Left ventricle myocardium inferior (tissue), 1 donor: ENCODE measurements at regions not wholly inside any gene's neighbourhood (a gene's known extent, or its start where the extent isn't known, plus 50 kb on each side); places are given as distances from the start of the nearest gene placed in this dataset.

ENCODE experiments used
- DNase-seq: peaks from one replicate; pipeline ENCODE4 v3.0.0-alpha.2; 2020
- H3K27ac ChIP-seq: fragments of 200-600 bp; replicated peaks from 2 replicates; pipeline ENCODE4 v1.8.0; 2021
- H3K27me3 ChIP-seq: fragments of 200-600 bp; 2 replicates; pipeline ENCODE4 v1.8.0; 2021; ENCODE audit warnings: low read depth
- H3K36me3 ChIP-seq: fragments of 200-600 bp; 2 replicates; pipeline ENCODE4 v1.8.0; 2021
- H3K4me1 ChIP-seq: fragments of 200-600 bp; 2 replicates; pipeline ENCODE4 v1.8.0; 2021
- H3K4me3 ChIP-seq: fragments of 200-600 bp; 2 replicates; pipeline ENCODE4 v1.8.0; 2021; ENCODE audit warnings: mild to moderate bottlenecking, moderate library complexity
- H3K9me3 ChIP-seq: fragments of 200-600 bp; replicated peaks from 2 replicates; pipeline ENCODE4 v1.8.0; 2021
- intact Hi-C: fragments of 100-400 bp; cut with micrococcal nuclease; formaldehyde crosslinking; loops from one replicate; pipeline ENCODE4 v1.11.0; 2022
- TF ChIP-seq, protein P1 (sequence below): fragments of 200-600 bp; IDR thresholded peaks from 2 replicates; pipeline ENCODE4 v1.8.0; 2021; ENCODE audit warnings: antibody characterized with exemption, mild to moderate bottlenecking, borderline replicate concordance
- donor health status: DM: no; HTN: yes; CAD: no; lungs with severe emphysema.

DNA sequence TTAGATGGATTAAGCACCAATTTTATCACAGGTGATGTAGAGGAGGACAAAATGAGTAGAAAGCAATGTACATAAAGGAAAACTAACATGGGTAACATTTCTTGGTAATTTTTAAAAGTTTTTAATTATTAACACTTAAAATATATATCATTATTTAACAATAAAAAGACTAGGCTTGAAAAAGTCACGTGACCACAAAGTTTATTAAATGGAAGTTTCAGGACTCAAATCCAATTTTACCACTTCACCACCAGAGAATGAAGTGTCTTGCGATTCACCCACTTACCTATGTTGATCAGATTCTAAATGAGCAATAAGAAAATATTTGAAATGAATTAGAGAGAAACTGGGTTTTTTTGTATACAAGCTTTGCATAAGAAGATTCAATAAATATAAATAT lies 721.3 kb downstream of the GBE1 start:
- Histone ChIP-seq H3K4me1 (no peaks in the 10 kb centered on the region), H3K36me3 (no peaks in the 10 kb centered on the region), H3K27ac (no peak overlapping the region), H3K4me3 (no peak overlapping the region), H3K27me3 (no peaks in the 10 kb centered on the region), H3K9me3 (peaks cover 6% of the 10 kb centered on the region)
- DNase-seq, result no peak
- TF ChIP-seq, protein P1, sequence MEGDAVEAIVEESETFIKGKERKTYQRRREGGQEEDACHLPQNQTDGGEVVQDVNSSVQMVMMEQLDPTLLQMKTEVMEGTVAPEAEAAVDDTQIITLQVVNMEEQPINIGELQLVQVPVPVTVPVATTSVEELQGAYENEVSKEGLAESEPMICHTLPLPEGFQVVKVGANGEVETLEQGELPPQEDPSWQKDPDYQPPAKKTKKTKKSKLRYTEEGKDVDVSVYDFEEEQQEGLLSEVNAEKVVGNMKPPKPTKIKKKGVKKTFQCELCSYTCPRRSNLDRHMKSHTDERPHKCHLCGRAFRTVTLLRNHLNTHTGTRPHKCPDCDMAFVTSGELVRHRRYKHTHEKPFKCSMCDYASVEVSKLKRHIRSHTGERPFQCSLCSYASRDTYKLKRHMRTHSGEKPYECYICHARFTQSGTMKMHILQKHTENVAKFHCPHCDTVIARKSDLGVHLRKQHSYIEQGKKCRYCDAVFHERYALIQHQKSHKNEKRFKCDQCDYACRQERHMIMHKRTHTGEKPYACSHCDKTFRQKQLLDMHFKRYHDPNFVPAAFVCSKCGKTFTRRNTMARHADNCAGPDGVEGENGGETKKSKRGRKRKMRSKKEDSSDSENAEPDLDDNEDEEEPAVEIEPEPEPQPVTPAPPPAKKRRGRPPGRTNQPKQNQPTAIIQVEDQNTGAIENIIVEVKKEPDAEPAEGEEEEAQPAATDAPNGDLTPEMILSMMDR, result no peak
- intact Hi-C loops, result no loop called here

DNA sequence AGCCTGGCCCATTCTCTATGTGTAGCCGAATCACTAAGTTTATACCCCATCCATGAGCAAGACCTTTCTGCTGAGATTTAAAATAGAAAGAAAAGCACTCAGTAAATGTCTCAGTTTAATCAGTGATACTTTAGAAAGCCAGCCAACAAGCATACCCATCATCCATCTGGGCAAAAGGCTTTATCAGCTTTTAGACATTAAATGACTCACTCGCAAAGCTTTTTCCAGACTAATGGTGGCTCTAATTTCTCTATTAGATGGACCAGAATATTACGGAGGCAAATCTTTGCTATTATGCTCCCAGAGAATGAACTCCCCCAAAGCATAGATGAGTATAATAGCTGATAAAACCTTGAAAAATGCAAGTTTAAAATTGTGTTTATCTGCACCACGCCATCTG lies 727.8 kb downstream of the GBE1 start:
- TF ChIP-seq, protein P1, result no peak
- Histone ChIP-seq H3K4me3 (no peak overlapping the region), H3K9me3 (peaks cover 8% of the 10 kb centered on the region), H3K36me3 (no peaks in the 10 kb centered on the region), H3K27me3 (no peaks in the 10 kb centered on the region), H3K4me1 (no peaks in the 10 kb centered on the region), H3K27ac (no peak overlapping the region)
- intact Hi-C loops, result no loop called here
- no peak for DNase-seq

DNA sequence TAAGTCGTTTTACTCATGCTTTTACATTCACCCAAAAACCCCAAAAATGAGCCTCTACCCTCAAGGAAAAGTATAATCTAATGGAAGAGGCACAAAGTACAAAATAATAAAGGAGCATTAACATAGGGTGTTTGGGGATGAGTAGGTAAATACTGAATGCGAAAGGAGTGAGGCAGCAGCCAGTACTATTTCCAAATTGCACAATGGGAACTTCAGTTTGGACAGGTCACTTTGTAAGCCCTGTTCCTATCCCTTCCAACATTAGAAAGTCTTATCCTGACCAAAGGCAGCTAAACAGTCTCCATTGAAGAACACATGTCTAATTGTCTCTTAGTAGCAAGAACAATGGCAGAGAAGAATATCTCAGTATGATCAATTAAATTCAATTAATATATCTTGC lies 728.3 kb downstream of the GBE1 start:
- H3K4me1 ChIP-seq, result no peaks in the 10 kb centered on the region
- TF ChIP-seq, protein P1, result no peak
- no peaks in the 10 kb centered on the region for H3K36me3 ChIP-seq
- no peak overlapping the region for H3K27ac ChIP-seq
- no peak for DNase-seq
- intact Hi-C loops, result no loop called here
- peaks cover 8% of the 10 kb centered on the region for H3K9me3 ChIP-seq
- H3K4me3 ChIP-seq, result no peak overlapping the region
- no peaks in the 10 kb centered on the region for H3K27me3 ChIP-seq

DNA sequence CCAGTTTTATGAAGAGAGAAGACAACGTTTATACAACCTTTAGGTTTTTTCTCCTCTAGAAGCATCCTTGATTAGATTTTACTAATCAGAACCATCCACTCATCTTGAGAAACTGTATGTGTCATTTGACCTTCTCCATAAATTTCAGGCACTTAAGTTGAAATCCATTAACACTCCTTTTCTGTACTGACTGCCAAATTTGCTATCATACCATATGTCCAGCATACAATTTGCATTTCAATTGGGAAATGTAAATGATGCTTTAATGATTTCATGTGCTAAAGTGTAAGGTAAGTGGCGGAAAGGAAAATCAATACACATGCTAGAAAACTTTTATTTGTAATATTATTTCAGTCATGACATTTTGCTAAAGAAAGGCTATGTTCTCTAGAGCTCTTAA lies 731.6 kb downstream of the GBE1 start:
- H3K27ac ChIP-seq, result no peak overlapping the region

DNA sequence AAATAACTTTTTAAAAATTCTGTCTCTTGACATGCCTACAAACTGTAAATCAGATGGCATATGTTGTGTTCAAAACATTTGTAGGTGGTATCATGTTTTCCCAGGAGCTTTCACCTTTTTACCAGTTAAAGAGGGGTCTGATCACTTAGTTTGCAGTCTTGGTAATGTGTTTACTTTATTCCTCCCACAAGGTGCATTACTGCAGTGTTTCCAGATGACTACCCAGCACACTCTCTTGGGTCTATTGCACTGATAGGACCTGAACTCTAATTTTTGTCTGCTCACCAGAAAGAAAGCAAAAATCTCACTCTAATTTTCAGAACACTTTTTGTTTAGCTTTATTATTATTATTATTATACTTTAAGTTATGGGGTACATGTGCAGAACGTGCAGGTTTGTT lies 734.1 kb downstream of the GBE1 start:
- peaks cover 8% of the 10 kb centered on the region for H3K9me3 ChIP-seq
- H3K36me3 ChIP-seq, result no peaks in the 10 kb centered on the region
- intact Hi-C loops, result no loop called here
- H3K4me1 ChIP-seq, result no peaks in the 10 kb centered on the region
- no peak overlapping the region for H3K4me3 ChIP-seq
- no peak overlapping the region for H3K27ac ChIP-seq
- H3K27me3 ChIP-seq, result no peaks in the 10 kb centered on the region
- no peak for DNase-seq
- TF ChIP-seq, protein P1, result no peak

More for the DNA sequence above, 731.6 kb downstream of the GBE1 start:
- H3K4me1 ChIP-seq, result no peaks in the 10 kb centered on the region
- H3K36me3 ChIP-seq, result no peaks in the 10 kb centered on the region
- no peak overlapping the region for H3K4me3 ChIP-seq
- no peak for DNase-seq
- intact Hi-C loops, result no loop called here
- peaks cover 8% of the 10 kb centered on the region for H3K9me3 ChIP-seq
- no peaks in the 10 kb centered on the region for H3K27me3 ChIP-seq
- TF ChIP-seq, protein P1, result no peak

DNA sequence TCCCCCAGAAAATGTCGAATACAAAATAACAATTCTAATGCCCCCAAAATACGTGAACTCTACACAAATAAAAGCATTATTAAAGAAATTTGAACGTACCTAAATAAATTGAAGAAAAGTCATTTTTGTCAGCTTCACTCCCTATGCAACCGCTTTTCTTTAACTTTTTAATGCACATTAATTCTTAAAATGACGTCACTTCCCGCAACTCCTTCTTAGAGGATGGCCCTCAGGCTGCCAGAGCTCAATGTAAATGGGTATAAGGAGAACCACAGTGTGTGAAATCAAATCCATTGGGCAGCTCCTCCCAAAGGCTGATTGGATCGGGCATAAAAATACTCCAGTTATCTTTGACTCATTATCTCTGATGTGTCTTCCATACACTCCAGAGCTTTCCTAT lies 736.9 kb downstream of the GBE1 start:
- TF ChIP-seq, protein P1, result no peak
- H3K36me3 ChIP-seq, result no peaks in the 10 kb centered on the region
- intact Hi-C loops, result no loop called here
- no peak for DNase-seq
- peaks cover 6% of the 10 kb centered on the region for H3K9me3 ChIP-seq
- no peaks in the 10 kb centered on the region for H3K4me1 ChIP-seq
- no peaks in the 10 kb centered on the region for H3K27me3 ChIP-seq
- no peak overlapping the region for H3K27ac ChIP-seq
- H3K4me3 ChIP-seq, result no peak overlapping the region
